HG03378 (cell line): ENCODE measurements at regions not wholly inside any gene's neighbourhood (a gene's known extent, or its start where the extent isn't known, plus 50 kb on each side); places are given as distances from the start of the nearest gene placed in this dataset.

Experiments used
- ATAC-seq: cut with Tn5 transposase; IDR thresholded peaks from one replicate; pipeline ENCODE4 v1.9.1; 2021; ENCODE audit warnings: mild to moderate bottlenecking, moderate library complexity; ENCODE audit not compliant: unreplicated experiment

DNA sequence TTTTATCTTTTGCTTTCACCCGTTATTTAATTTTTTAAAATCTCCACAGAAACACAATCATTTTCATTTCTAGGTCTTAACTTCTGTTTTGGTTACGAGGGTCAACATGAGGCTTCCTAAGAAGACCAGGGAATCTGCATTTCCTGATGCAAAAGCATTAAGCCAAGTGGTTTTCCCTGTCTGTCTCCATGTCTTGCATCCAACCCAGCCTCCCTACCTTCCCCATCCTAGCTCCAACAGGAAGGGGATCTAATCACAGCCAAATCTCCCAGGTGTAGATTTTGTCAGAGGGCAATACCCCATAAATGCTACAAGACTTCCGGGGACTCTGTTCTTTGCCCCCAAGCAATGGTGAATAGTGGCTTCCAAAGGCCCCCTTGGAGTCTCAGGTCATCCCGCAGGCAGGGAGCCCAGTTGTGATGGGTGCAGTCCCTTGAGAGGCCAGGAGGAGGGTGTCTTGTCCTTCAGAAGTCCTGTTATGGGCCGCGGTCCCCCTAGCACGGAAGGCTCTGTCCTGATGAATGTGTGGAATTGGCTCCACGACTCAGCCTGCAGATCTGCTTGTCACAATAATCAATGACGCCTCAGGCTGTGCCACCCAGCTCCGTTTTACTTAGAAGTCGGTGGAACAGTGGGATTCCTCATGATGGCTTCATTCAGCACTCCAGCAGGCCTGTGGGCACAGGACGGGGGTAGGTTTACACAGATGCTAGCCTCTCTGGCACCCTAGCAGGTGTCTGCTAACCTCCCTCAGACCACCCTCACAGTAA lies 141.1 kb downstream of the RGS9 start:
- no peak for ATAC-seq

DNA sequence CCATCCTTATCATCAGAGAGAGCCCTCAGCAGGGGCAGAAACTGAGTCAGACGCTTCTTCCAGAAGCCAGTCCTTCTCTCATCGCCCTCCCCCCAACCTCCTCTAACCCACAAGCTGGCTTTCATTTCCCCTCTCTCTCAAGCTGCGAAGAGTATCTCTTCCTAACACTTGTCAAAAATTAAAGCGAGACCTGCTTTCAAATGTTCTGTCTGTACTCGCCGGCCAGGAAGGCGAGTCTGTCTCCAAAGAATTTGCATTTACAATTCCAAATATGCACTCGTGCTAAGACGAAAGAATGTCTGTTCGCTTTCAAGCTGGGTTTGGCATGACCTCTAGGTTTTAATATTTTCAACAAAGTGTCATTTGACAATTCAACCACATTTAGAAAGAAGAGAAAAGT lies 140.4 kb downstream of the RGS9 start:
- ATAC-seq = no peak
